SK-N-SH treated with all-trans-retinoic acid at 6 μM for 48 hours (cell line): ENCODE measurements at regions not wholly inside any gene's neighbourhood (a gene's known extent, or its start where the extent isn't known, plus 50 kb on each side); places are given as distances from the start of the nearest gene placed in this dataset.

Experiments used
- CREB5 ChIP-seq: fragments of 250-450 bp; sonication (Bioruptor Pico); IDR thresholded peaks from 2 replicates; pipeline ENCODE4 v1.5.1; 2020; ENCODE audit warnings: low read depth, mild to moderate bottlenecking, moderate library complexity
- ESRRG ChIP-seq: fragments of 250-450 bp; sonication (Bioruptor Pico); IDR thresholded peaks from 2 replicates; pipeline ENCODE4 v1.6.1; 2021; ENCODE audit warnings: mild to moderate bottlenecking
- SNAI2 ChIP-seq: fragments of 250-450 bp; sonication (Bioruptor Pico); IDR thresholded peaks from 2 replicates; pipeline ENCODE4 v1.5.0; 2020; ENCODE audit warnings: mild to moderate bottlenecking, moderate library complexity
- TOX ChIP-seq: fragments of 250-450 bp; sonication (Bioruptor Pico); IDR thresholded peaks from 2 replicates; pipeline ENCODE4 v1.8.0; 2021; ENCODE audit warnings: mild to moderate bottlenecking, moderate library complexity, borderline replicate concordance
- TSHZ2 ChIP-seq: fragments of 250-450 bp; sonication (Bioruptor Pico); IDR thresholded peaks from 2 replicates; pipeline ENCODE4 v1.5.0; 2020; ENCODE audit warnings: mild to moderate bottlenecking, moderate library complexity
- ZFP30 ChIP-seq: fragments of 450-650 bp; formaldehyde crosslinking; IDR thresholded peaks from 2 replicates; pipeline ENCODE4 v1.5.0; 2022; ENCODE audit warnings: mild to moderate bottlenecking, moderate library complexity
- ZNF565 ChIP-seq: fragments of 450-650 bp; formaldehyde crosslinking; conservative IDR thresholded peaks from 2 replicates; pipeline ENCODE4 v1.5.0; 2020; ENCODE audit warnings: low read depth, mild to moderate bottlenecking, moderate library complexity
- ZNF70 ChIP-seq: fragments of 450-650 bp; formaldehyde crosslinking; IDR thresholded peaks from 2 replicates; pipeline ENCODE4 v1.5.0; 2020; ENCODE audit warnings: mild to moderate bottlenecking, moderate library complexity
- TF ChIP-seq, protein P1 (sequence below): fragments of 250-450 bp; sonication (Bioruptor Pico); IDR thresholded peaks from 2 replicates; pipeline ENCODE4 v1.8.0; 2020; ENCODE audit warnings: mild to moderate bottlenecking, moderate library complexity, borderline replicate concordance

DNA sequence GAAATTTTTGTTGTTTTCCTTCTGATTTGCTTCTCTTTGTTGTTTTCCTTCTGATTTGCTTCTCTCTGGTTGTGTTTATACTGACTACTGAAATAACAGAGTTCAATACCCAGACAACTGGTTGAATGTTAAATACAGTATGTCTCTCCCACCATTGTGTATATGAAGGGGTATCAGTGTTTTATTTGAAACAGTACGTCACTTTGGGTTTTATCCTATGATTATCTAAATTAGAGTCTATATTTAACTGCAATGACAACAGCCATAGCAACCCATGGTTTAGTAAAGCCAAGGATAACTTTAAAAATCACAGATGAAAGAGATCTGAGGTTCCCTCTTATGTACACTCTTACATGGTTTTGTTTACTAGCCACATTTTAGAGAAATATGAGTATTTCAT is 141.3 kb downstream of the GNAT3 start:
- no peak for TF ChIP-seq ESRRG (CRISPR knock-in tag)
- TF ChIP-seq TSHZ2 (CRISPR knock-in tag), result no peak
- no peak for TF ChIP-seq ZNF565 (CRISPR knock-in tag)
- TF ChIP-seq ZNF70 (CRISPR knock-in tag), result no peak
- TF ChIP-seq CREB5 (CRISPR knock-in tag), result no peak
- no peak for TF ChIP-seq ZFP30
- TF ChIP-seq, protein P1, sequence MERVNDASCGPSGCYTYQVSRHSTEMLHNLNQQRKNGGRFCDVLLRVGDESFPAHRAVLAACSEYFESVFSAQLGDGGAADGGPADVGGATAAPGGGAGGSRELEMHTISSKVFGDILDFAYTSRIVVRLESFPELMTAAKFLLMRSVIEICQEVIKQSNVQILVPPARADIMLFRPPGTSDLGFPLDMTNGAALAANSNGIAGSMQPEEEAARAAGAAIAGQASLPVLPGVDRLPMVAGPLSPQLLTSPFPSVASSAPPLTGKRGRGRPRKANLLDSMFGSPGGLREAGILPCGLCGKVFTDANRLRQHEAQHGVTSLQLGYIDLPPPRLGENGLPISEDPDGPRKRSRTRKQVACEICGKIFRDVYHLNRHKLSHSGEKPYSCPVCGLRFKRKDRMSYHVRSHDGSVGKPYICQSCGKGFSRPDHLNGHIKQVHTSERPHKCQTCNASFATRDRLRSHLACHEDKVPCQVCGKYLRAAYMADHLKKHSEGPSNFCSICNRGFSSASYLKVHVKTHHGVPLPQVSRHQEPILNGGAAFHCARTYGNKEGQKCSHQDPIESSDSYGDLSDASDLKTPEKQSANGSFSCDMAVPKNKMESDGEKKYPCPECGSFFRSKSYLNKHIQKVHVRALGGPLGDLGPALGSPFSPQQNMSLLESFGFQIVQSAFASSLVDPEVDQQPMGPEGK, result no peak
- TF ChIP-seq TOX (CRISPR knock-in tag), result no peak
- no peak for TF ChIP-seq SNAI2 (CRISPR knock-in tag)
